ENCODE measurements at regions not wholly inside any gene's neighbourhood (a gene's known extent, or its start where the extent isn't known, plus 50 kb on each side); places are given as distances from the start of the nearest gene placed in this dataset.

DNA sequence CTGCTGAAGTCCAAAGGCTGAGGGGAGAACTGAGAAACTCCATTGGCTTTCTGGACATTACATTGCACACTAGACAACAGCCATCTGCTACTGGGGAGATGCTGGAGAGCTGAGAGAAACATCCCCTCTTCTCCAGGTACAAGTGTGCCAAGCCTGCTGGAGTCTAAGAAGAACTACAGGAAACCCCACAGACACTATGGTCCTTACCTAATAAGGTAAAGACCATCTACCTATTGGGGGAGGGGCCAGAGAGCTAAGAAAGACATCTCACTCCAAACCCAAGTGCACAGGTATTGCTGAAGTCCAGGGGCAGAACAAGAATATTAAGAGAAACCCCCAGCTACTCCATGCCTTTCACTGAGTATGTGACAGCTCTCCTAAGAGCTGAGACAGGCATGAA is 338.7 kb upstream of the NCKAP5 start:
- DNase-seq (ENCODE audit: low spot score in 2 of 2): no peak
- no peak for FAIRE-seq

DNA sequence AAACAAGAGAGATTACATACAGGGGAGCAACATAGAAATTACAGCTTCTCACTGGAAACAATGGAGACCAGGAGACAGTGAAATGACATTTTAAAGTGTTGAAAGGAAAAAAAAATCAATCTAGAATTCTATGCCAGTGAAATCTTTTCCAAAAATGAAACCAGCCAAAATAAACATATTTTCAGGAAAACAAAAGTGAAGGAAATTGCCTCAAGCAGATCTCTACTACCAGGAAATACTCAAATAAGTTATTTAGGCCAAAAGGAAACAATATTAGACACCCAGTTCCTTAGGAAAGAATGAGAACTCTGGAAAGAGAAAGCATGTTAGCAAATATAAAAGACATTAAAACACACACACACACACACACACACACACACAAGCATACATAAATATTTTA is 339.9 kb upstream of the NCKAP5 start:
- DNase-seq (ENCODE audit: low spot score in 2 of 2) (no peak), FAIRE-seq (no peak)

DNA sequence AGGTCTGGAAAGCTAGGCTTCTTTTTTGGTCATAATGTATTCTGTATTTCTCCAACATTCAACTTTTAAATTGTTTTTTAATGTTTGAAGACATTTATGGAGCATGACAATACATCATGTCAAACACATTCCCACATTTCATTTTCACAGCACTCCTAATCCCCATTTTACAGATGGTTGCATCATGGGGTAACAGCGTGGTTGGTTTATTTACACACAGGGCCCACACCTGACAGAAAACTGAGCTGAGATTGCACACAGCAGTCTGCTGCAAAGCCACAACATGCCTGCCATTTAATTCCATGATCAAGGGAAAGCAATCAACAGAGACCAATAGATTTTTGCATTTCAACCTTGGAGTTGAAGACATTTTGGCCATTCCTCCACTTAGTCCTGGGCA is 335.7 kb upstream of the MGAT5 start:
- DNase-seq (ENCODE audit: low spot score in 2 of 2) (no peak), FAIRE-seq (no peak)

DNA sequence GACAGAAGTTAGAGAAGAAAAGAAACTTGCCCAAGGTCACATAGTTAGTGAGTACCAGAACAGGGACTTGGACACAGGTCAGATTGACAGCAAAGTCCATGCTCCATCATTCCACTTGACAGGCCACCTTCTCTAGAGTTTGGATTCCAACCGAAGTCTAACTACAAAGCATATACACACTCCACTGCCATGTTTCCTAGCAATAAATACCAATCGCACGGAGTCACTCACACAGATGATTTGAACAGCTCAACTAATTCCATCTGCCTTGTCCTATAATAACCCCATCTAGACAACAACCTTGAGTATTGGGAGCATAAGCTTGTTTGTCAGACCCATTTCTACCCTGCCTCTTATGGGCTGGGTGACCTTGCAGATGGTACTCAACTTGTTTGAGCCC is 334.6 kb upstream of the MGAT5 start:
- no peak for DNase-seq (ENCODE audit: low spot score in 2 of 2)
- no peak for FAIRE-seq

DNA sequence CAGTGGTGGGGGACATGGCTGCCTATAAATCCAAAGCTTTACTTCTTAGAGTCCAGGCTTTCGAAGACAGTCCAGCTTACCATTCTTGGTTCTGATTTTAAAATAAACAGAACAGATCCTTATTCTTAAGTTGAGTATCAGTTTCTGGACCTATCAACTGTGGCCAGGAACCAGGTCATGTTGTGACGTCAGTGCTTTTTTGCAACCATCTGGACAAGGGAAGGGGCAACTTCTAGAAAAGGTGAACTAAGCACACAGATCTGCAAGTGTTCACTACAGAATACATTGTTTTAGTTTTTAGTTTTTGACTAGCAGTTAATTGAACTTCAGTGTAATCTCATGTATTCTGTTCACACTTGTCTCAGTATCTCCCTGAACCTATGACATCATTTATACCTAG is 326.0 kb upstream of the MGAT5 start:
- FAIRE-seq (no peak), DNase-seq (ENCODE audit: low spot score in 2 of 2) (no peak)

DNA sequence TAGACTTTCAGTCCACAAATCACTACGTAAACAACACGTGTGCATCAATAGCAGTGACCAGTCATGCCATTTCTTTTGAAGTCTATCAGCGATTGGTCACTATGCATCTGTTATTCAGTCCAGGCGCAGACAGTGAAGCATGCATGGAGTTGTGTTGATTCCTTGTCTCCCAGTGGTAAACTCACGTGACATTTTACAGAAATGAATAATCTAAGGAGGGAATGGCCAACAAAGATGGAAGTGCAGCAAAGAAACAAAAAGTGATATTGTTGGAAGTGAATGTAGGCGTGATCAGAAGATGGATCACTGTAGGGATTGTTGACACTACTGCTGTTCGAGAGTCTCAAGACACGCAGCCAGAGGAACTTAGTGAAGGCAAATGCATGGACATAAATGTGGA is 317.8 kb upstream of the MGAT5 start:
- no peak for FAIRE-seq
- DNase-seq (ENCODE audit: low spot score in 2 of 2): no peak

DNA sequence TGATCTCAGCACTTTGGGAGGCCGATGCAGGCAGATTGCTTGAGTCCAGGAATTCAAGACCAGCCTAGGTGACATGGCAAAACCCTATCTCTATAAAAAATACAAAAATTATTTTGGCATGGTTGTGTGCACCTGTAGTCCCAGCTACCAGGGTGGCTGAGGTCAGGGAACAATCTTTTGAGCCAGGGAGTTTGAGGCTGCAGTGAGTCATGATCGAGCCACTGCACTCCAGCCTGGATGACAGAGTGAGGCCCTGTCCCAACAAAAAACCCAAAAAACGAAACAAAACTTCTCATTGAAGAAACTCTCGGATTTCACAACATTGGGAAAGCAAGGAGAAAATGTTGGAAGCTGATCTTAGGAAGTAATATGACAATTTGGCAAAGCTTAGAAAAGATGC is 317.3 kb upstream of the MGAT5 start:
- DNase-seq (ENCODE audit: low spot score in 2 of 2): no peak
- no peak for FAIRE-seq

DNA sequence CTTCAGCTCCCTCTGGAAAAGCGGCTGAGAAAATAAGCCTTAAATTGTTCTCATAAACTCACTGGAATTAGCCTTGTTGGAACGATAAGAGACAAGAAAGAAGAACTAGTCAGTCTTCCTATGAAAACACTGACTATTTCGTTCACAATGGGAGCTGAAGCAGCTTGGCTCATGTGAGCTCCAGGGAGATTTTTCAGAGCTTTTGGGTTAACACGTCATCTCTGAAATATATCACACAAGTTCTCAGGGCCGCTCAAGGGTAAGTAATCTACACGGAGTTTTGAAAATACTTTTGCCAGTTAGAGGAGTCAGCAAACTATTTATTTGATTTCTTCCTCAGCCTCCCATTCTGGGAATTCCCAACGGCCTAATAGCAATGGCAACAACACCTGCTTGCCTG is 316.2 kb upstream of the MGAT5 start:
- DNase-seq (ENCODE audit: low spot score in 2 of 2): no peak
- FAIRE-seq: no peak

DNA sequence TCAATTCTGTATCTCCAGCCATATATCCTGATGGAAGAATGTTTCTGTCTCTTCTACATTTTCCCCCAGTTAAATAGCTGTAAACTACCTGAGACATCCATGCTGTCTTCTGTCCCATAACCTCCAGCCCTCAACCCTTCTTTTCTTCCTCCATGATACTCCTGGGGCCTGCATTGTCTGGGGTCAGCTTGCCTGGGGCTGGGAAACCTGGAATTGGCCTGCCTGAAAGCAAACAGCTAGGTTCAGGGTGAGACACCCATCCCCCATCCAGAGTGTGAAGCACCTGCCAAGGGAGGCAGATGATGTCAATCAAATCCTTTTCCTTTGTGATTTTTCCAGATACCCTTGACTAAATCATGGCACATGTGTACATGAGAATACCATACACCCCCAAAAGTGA is 313.7 kb upstream of the MGAT5 start:
- DNase-seq (ENCODE audit: low spot score in 2 of 2) (no peak), FAIRE-seq (no peak)

DNA sequence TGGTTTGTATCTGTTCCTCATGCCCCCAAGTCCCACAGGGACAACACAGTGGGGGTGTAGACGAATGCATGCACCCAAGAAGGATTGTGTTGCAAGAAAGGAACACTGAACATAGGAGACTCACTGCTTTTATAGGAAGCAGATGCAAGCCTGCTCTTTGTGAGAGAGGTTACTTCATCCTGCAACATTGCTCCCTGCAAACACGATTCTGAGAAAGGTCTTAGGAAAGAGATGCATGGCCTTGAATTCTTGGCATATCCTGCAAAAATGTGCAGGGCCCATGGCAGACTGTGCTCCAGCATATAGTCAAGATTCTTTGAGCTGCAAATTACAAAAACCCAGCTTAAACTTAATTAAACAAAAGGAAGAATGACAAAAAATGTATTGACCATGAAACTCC is 312.2 kb upstream of the MGAT5 start:
- no peak for DNase-seq (ENCODE audit: low spot score in 2 of 2)
- FAIRE-seq: no peak

DNA sequence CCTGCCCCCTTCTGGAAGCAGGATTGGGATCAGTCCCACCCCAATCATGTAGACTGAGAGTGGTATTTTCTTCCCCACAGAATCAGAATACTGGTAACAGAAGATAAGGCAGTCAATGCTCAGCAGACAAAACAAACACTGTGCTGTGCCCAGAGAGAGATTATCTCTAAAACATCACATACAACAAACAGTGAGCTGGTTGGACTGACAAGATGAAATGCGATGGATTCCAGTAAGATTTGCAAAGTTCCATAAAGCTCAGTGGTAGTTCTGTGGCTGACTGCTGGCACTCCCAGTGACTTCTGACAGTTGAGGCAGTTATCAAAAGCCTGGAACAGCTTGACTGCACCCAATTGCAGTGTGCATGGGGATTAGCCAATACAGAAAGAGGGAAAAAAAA is 311.5 kb upstream of the MGAT5 start:
- DNase-seq (ENCODE audit: low spot score in 2 of 2) (no peak), FAIRE-seq (no peak)

DNA sequence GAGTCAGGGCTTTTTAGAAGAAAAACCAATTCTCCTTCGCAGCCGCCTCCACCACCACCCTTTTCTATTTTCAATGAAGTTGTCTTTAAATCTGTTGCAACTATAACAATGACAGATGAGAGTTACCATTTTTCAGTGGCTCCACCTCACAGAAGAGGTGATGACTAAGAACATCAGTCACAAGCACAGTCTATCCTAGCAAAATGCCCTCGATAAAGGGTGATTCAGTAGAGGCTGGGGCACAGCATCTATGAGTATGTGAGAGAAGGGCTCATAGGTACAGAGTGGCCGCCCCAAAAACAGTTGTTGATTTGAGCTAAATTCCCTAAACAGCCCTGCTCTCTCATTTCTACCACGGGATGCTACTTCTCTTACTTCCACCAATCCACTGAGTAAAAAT is 310.8 kb upstream of the MGAT5 start:
- no peak for FAIRE-seq
- DNase-seq (ENCODE audit: low spot score in 2 of 2): no peak

DNA sequence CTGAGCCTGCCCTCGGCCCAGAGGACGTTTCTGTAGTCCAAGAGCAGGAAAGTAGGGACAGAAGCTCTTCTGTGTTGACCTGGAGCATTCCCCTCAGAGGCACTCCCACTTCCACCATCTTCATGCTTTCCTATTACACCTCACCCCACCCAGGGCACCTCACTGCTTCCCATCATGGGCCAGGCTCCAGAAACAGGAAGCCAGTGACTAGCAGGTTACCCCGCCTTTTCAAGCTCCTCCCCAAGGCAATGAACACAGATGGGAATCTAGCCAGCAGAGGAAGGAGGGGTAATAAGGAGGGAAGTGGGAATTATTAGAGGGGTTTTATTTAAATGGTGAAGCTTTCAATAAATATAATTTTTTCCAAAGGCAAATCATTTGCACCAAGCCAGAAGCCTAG is 308.8 kb upstream of the MGAT5 start:
- FAIRE-seq: no peak
- no peak for DNase-seq (ENCODE audit: low spot score in 2 of 2)

DNA sequence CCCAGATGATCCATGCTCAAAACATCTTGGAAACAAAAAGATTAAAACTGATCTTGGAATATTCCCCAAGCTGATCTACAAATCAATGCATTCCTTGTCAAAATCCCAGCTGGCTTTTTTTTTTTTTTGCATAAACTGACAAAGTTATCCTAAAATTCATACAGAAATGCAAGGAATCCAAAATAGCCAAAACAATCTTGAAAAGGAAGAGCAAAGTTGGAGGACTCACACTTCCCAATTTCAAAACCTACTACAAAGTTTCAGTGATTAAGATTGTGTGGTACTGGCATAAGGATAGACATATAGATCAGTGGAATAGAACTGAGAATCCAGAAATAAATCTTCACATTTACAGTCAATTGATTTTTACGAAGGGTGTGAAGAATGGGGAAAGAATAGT is 306.8 kb upstream of the MGAT5 start:
- DNase-seq (ENCODE audit: low spot score in 2 of 2) (no peak), FAIRE-seq (no peak)

DNA sequence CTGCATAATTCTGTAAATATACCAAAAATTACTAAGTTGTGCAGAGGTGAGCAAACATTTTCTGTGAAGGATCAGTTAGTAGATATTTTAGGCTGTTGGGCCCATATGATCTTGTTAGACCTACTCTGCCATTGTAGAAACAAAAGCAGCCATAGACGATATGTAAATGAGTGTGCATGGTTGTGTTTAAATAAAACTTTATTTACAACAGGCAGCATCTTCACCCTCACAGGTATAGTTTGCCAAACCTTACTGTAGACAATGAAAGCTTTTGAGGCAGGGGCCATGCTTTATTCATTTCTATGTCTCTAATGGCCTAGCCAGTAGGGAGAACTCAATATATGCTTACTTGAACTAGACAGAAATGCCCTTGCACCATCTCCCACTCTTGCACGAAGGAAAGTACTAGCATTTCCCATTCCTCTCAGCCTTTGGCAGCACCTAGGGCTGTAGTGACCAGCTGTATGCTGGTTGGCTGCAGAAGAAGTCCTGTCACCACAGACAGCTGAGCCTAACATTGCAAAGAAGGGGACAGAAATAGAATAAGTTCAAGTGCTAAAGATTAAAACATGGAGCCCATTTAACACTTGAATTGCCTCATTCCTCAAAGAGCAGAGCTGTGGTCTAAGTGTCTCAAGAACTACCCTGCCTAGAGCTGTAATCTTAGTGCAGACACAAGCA is 305.1 kb upstream of the MGAT5 start:
- DNase-seq (ENCODE audit: low spot score in 2 of 2): no peak
- FAIRE-seq: no peak

DNA sequence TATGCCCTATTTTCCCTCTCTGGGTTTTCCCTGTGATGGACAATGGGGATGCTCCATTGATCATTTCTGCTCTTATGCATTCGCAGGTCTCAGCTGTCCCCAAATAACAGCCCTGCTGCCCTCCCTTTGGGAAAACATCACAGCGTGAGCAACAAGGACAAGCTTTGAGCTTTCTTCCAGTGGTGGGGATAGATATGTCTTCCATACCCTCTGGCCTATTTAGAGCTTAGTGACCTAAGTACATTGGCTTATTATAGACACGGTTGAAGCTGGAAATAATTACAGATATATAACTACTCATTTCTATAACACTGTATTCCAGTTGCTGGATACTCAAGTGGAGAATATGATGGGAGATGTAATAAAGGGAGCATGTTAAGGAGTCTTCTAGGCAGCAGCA is 304.3 kb upstream of the MGAT5 start:
- DNase-seq (ENCODE audit: low spot score in 2 of 2) (no peak), FAIRE-seq (no peak)

DNA sequence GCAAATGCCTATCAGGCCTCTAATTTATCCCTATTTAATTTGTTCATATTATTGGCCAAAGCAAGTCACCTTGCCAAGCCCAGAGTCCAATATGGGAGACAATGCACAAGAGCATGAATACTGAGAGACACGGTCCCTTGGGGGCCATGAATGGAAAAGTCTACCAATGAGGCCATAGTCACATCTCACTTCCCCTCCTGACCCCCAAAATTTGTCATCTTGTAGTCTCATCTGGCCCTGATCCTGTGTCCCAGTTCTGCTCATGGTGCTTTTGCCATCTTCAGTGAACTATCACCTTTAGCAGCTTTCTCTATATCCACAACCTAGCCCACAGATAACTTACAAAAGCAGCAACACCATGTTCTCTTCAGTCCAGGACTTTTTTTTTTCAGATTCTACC is 302.7 kb upstream of the MGAT5 start:
- FAIRE-seq (no peak), DNase-seq (ENCODE audit: low spot score in 2 of 2) (no peak)

DNA sequence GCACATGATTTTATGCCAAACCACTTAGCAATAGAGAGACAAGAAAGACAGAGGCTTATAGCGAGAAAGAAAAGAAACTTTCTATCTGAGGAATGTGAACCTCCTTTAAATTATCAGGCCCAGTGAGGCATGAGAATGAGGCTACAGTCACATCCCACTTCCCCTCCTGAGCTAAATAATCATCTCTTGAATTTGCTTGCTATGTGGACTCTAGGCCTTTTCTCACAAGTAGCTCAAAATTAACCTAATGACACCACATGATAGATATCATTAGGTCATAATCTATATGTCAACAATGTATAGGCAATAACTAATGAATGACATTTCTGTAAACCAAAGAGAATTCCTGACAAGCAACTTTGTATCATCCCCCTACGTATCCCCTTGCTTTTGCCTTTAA is 301.5 kb upstream of the MGAT5 start:
- no peak for FAIRE-seq

DNA sequence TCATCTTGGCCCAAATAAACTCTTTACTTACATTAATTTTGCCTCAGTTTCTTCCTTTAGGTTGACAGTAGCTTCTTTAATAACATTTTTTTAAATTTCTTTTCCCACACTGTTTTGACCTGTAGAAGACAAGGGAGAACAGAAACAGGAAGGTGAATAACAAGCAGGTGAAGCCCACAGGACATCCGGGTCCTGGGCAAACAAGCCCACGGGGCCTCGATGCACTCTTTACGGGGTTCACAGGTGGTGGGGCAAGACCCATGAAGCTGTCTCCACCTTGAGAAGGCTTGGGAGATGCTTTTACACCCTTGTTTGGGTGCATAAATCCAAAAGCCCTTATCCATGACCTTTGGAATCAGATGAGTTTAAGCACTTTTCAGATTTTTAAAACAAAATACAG is 301.0 kb upstream of the MGAT5 start:
- FAIRE-seq: no peak
- no peak for DNase-seq (ENCODE audit: low spot score in 2 of 2)

More for the DNA sequence above, 301.5 kb upstream of the MGAT5 start:
- DNase-seq (ENCODE audit: low spot score in 2 of 2): no peak

DNA sequence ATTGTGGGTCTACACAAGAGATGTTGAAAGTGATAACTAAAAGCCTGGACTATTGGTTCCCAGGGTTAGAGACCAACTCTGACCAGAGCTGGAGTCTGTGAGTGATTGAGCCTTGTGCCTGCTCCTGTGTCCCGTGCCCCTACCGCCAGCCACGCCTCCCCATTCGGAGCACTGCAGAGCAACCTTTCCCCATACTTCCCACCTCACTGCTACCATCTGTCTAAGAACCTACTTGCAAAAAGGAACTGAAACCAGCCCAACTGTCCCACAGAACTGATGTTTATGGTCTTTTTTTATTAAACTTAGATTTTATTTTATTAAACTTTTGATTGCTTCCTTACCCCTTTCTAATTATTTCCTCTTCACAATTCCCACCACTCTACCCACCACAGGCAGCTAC is 300.3 kb upstream of the MGAT5 start:
- FAIRE-seq: no peak
- DNase-seq (ENCODE audit: low spot score in 2 of 2): no peak

DNA sequence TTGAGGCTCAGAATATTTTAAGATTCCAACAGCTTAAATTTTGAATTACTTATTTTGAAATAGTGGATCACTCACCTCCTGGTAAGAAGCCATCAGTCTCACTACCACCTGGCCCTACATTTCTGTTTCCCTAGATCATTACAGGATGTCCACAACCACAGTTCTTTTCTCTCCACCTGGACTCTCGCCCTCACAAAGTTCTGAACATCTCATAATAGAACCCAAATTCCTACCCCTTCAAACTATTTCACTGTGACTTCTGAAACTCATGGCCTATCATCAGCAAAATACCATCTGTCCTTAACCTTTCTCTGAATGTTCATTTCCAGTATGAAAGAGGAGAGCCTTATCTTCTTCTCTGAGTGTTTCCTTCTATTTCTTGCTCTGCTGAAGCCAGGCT is 299.2 kb upstream of the MGAT5 start:
- no peak for FAIRE-seq

DNA sequence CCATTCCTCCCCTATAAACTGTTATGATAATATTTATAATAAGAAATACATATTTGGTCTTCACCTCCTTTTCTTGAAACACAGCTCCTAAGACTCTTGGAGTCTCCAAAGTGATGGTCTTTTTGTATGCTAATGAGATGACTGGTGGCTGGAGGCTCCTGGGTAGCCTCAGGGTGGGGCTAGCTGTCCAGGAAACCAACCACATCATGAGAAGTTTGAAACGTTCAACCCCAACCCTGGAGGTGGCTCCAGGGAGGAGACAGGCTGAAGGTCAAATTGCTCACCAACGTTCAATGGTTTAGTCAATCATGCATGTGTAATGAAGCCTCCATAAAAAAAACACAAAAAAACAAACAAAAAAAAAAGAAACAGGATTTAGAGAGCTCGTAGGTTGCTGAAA is 298.7 kb upstream of the MGAT5 start:
- FAIRE-seq: no peak

More for the DNA sequence above, 299.2 kb upstream of the MGAT5 start:
- DNase-seq (ENCODE audit: low spot score in 2 of 2): no peak

DNA sequence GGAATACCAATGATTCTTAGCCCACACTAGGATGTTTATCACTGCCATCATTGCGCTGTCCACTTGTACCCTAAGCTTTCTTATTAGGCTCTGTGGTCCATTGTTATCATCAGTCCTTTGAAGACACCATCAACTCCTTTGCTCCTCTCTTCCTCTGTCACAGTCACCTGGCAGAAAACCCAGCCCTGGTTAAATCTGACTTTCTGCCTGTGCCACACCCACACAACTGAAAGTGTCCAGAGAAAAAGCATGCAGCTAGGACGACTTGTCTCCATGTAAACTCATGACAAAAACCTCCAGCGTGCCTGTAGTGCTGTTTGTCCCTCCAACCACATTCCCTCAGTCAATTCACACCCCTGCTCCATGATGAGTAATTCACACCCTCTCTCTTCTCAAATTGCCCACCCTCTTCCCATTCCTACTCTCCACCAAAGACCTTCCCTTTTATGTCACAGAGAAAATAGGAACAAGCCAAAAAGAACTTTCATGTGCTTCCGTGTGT is 297.4 kb upstream of the MGAT5 start:
- DNase-seq (ENCODE audit: low spot score in 2 of 2): no peak
- no peak for FAIRE-seq

More for the DNA sequence above, 298.7 kb upstream of the MGAT5 start:
- DNase-seq (ENCODE audit: low spot score in 2 of 2): no peak

All from frontal cortex (tissue), 3 donors.